Activated naive CD4-positive, alpha-beta T cell treated with anti-CD3 and anti-CD28 coated beads, Interleukin-2, amount 50 U/mL, for 72 hours (primary cell): ENCODE measurements at regions not wholly inside any gene's neighbourhood (a gene's known extent, or its start where the extent isn't known, plus 50 kb on each side); places are given as distances from the start of the nearest gene placed in this dataset.

Experiments used
- ATAC-seq, 2 donors: fragments of 150-1000 bp; cut with Tn5 transposase; 2 replicates each; pipeline ENCODE4 v1.10.0; 2021; ENCODE audit warnings: mild to moderate bottlenecking in 2 of 2, moderate library complexity in 2 of 2
- DNase-seq, 2 donors: peaks; one replicate each; pipeline ENCODE4 v3.0.0; 2021 to 2022; ENCODE audit warnings: low spot score in 2 of 2
- H3K27ac Mint-ChIP-seq, 2 donors: one replicate each; pipeline ENCODE4 v1.8.0; 2022; ENCODE audit warnings: mild to moderate bottlenecking in 2 of 2, mixed read lengths in 2 of 2
- H3K36me3 Mint-ChIP-seq, 2 donors: one replicate each; pipeline ENCODE4 v1.8.0; 2022; ENCODE audit warnings: mixed read lengths in 2 of 2
- H3K9me3 Mint-ChIP-seq, 2 donors: one replicate each; pipeline ENCODE4 v1.8.0; 2022; ENCODE audit warnings: mixed read lengths in 2 of 2

GRCh38 chrX:13266641-13267345 lies 53.1 kb downstream of the ATXN3L start:
- ATAC-seq (peak; percentile 43 to 51), DNase-seq (no peak)
- Mint-ChIP-seq H3K27ac (no peak overlapping the region), H3K36me3 (no peaks in the 10 kb centered on the region), H3K9me3 (peaks cover 0 to 7% of the 10 kb centered on the region in 2 donors)

GRCh38 chrX:13265549-13266132 lies 54.2 kb downstream of the ATXN3L start:
- peaks cover 0 to 7% of the 10 kb centered on the region in 2 donors for H3K9me3 Mint-ChIP-seq
- H3K36me3 Mint-ChIP-seq = no peaks in the 10 kb centered on the region
- no peak for ATAC-seq
- no peak for DNase-seq
- no peak overlapping the region for H3K27ac Mint-ChIP-seq

DNA sequence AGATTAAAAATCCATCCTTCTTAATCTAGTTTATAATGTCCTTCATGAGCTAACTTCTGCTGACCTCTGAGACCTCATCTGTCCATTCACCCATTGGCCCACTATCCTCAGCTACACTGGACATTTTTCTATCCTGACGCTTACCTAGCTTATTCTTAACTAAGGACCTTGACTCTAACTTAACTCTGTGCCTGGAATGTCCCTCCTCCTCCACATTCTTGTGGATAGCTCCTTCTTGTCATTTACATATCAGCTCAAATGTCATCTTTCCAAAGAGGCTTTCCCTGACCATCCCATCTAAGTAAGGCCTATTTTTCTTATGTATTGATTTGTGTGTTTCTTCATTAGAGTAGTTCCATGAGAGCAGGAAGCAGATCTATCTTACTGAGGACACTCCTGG lies 54.7 kb downstream of the ATXN3L start:
- no peak overlapping the region for H3K27ac Mint-ChIP-seq
- ATAC-seq = no peak
- no peak for DNase-seq
- no peaks in the 10 kb centered on the region for H3K36me3 Mint-ChIP-seq
- peaks cover 0 to 7% of the 10 kb centered on the region in 2 donors for H3K9me3 Mint-ChIP-seq

DNA sequence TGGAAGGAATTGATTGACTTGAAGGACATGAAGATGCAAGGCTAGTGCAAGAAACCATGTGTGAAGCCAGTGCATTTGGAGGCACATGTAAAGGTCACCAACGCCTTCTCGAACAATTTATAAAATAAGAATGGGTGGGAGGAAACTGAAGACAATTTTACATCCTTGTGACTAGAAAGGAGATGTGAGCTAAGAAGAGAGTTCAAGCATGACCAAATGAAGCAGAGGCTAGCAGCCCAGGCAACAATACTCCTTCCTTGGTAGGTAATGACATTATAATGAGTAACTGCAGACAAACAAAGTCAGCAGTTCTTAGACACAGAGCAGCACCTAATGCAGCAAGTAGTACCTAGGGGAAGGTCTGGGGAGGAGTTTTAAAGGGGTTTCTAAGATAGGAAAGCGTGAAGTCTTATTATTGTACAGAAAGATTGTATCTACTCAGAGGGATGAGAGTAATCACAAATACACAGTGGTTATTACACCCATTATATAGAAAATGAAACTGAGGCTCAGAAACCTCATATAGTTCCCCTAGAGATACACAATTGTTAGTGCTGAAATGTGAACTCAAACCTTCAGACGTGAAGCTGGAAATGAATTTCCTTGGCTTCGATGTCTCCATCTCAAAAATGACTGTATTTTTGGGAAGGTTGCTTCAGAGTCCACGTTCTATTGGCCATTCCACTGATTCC lies 56.1 kb downstream of the ATXN3L start:
- Mint-ChIP-seq H3K9me3 (peaks cover 0 to 7% of the 10 kb centered on the region in 2 donors), H3K36me3 (no peaks in the 10 kb centered on the region), H3K27ac (no peak overlapping the region)
- no peak for DNase-seq
- ATAC-seq = no peak

DNA sequence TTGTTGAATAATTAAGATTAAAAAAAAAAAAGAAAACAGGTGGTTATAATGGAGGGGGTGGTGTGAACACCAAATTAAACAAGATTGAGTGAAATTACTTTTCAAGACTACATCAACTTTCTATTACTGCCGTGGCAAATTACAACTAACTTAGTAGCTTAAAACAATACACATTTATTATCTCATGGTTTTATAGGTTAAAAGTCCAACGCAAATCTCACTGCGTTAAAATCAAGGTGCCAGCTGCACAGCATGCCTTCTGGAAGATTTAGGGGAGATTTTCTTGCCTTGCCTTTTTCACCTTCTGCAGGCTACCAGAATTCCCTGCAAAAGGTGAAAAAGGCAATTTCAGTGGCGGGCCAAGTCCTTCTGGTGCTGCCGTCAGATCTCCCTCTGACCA lies 58.5 kb downstream of the ATXN3L start:
- ATAC-seq (no peak), DNase-seq (no peak)
- Mint-ChIP-seq H3K27ac (no peak overlapping the region), H3K9me3 (peaks cover 0 to 7% of the 10 kb centered on the region in 2 donors), H3K36me3 (no peaks in the 10 kb centered on the region)

DNA sequence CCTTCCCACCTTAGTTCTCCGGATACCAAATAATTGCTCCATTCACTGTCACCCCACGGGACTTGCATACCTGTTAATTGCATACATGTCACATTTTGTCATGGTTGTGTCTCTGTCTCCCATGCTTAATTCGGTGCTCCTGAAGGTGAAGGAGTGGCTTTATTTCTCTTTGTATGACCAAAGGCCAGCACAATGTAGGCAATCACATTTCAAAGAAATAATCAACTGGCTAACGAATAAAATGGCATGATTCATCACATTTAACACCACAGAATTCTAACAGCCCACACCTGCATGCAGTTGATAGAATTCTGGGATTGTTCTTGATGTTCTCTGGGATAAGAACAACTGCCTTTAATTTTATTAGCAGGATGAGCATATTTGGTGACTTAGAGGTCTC lies 59.3 kb downstream of the ATXN3L start:
- H3K9me3 Mint-ChIP-seq = peaks cover 0 to 12% of the 10 kb centered on the region in 2 donors
- no peak for DNase-seq

GRCh38 chrX:13258725-13259124 lies 61.1 kb downstream of the ATXN3L start:
- Mint-ChIP-seq H3K9me3 (peaks cover 0 to 12% of the 10 kb centered on the region in 2 donors), H3K27ac (no peak overlapping the region), H3K36me3 (peaks cover 0 to 7% of the 10 kb centered on the region in 2 donors)
- no peak for ATAC-seq
- DNase-seq = no peak

More for the DNA sequence above, 59.3 kb downstream of the ATXN3L start:
- no peak for ATAC-seq
- no peak overlapping the region for H3K27ac Mint-ChIP-seq
- peaks cover 0 to 7% of the 10 kb centered on the region in 2 donors for H3K36me3 Mint-ChIP-seq

- peaks cover 0 to 11% of the 10 kb centered on the region in 2 donors for H3K9me3 Mint-ChIP-seq
- H3K36me3 Mint-ChIP-seq = peaks cover 0 to 13% of the 10 kb centered on the region in 2 donors
- no peak overlapping the region for H3K27ac Mint-ChIP-seq
- no peak for ATAC-seq
- no peak for DNase-seq
These were observed 61.8 kb downstream of the ATXN3L start for GRCh38 chrX:13258052-13258444.

GRCh38 chrX:13257223-13258051 lies 62.4 kb downstream of the ATXN3L start:
- no peak overlapping the region for H3K27ac Mint-ChIP-seq
- DNase-seq (no peak), ATAC-seq (no peak)
- peaks cover 0 to 11% of the 10 kb centered on the region in 2 donors for H3K9me3 Mint-ChIP-seq
- H3K36me3 Mint-ChIP-seq = peaks cover 0 to 13% of the 10 kb centered on the region in 2 donors

DNA sequence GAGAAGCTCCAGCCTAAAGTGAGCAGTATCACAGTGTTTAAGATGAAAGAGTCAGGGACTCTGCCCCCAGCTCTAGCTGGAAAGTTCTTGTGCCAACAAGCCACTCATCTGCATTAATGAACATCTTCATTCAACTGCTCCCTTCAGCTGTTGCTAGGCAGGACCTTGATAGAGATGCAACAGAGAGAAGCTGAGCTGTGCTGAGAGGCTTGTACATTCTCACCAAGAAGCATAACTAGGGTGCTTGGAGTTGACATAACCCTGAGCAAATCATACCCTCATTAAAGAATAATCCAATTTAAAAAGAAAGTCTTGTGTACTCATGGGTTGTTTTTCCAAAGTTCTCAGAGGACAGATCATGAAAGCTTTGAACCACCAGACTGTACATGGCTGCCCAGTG lies 63.2 kb downstream of the ATXN3L start:
- no peak for ATAC-seq
- peaks cover 0 to 13% of the 10 kb centered on the region in 2 donors for H3K36me3 Mint-ChIP-seq
- H3K27ac Mint-ChIP-seq = no peak overlapping the region
- no peak for DNase-seq
- peaks cover 0 to 11% of the 10 kb centered on the region in 2 donors for H3K9me3 Mint-ChIP-seq

GRCh38 chrX:13254870-13255269 lies 65.0 kb downstream of the ATXN3L start:
- H3K27ac Mint-ChIP-seq = no peak overlapping the region
- ATAC-seq = no peak

GRCh38 chrX:13254076-13254785 lies 65.6 kb downstream of the ATXN3L start:
- ATAC-seq = no peak
- peaks cover 0 to 13% of the 10 kb centered on the region in 2 donors for H3K36me3 Mint-ChIP-seq
- H3K9me3 Mint-ChIP-seq = peaks cover 0 to 11% of the 10 kb centered on the region in 2 donors
- no peak overlapping the region for H3K27ac Mint-ChIP-seq
- DNase-seq = no peak

More at GRCh38 chrX:13254870-13255269, 65.0 kb downstream of the ATXN3L start:
- DNase-seq = no peak
- Mint-ChIP-seq H3K36me3 (peaks cover 0 to 13% of the 10 kb centered on the region in 2 donors), H3K9me3 (peaks cover 0 to 11% of the 10 kb centered on the region in 2 donors)

DNA sequence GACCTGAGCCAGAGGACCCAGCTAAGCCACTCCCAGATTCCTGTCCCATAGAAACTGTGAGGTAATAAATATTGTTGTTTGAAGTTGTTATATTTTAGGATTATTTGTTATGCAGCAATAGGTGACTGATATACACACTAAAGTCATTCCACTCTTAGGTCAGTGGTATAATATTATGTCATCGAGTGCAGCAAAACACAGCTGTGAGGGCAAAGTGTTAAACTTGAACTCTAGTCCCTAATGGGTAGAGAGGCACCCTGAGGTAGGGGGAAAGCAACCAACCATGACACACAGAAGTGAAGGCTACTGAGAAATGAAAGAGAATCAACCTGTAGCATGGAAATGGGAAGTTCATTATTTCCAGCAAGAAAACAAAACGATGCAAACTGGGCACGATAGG lies 66.6 kb downstream of the ATXN3L start:
- Mint-ChIP-seq H3K27ac (no peak overlapping the region), H3K9me3 (peaks cover 0 to 11% of the 10 kb centered on the region in 2 donors), H3K36me3 (peaks cover 0 to 13% of the 10 kb centered on the region in 2 donors)
- ATAC-seq (no peak), DNase-seq (no peak)

- Mint-ChIP-seq H3K36me3 (peaks cover 0 to 13% of the 10 kb centered on the region in 2 donors), H3K27ac (no peak overlapping the region)
- no peak for ATAC-seq
These were observed 67.1 kb downstream of the ATXN3L start for GRCh38 chrX:13252726-13253125.

DNA sequence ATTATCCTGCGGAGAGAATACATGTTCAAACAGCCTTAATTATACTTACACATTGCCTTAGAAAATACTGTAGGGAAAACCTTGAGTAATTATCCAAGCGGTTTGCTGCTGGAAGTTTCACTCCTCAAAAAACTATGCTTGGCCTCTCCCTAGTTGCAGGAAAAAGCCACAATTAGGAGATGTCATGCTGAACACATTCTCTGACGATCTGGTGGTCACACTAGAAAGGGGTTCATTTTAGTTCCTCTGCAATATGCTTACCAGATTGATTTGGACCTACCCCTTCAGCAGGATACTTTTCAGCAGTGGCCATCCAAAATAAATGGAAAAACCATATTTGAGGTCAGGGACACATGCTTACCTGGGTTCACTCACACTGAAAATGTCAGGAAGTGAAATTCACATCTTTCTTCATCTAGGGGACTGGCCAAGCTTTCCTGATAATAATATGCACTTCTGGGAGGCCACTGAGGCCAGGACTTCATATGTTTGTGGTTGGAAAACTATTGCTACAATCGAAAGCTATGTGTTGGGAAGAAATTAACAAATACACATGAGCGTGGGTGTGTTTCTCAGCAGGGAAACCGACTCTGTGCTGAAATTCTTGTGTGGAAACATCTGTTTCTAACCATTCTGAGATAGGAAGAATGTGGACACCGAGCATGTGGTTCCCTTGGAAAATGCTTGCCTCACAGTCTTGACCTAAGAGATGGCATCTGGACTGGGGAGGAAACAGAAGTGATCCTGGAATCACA lies 68.8 kb downstream of the ATXN3L start:
- ATAC-seq (no peak), DNase-seq (no peak)
- H3K9me3 Mint-ChIP-seq = peaks cover 0 to 12% of the 10 kb centered on the region in 2 donors
- peaks cover 0 to 9% of the 10 kb centered on the region in 2 donors for H3K36me3 Mint-ChIP-seq
- H3K27ac Mint-ChIP-seq = no peak overlapping the region

More at GRCh38 chrX:13252726-13253125, 67.1 kb downstream of the ATXN3L start:
- H3K9me3 Mint-ChIP-seq = peaks cover 0 to 11% of the 10 kb centered on the region in 2 donors
- no peak for DNase-seq
